ENCODE measurements at regions not wholly inside any gene's neighbourhood (a gene's known extent, or its start where the extent isn't known, plus 50 kb on each side); places are given as distances from the start of the nearest gene placed in this dataset.

GRCh38 chrX:46375831-46376230, 169.4 kb downstream of the ZNF674 start:
- TF ChIP-seq, protein P1, sequence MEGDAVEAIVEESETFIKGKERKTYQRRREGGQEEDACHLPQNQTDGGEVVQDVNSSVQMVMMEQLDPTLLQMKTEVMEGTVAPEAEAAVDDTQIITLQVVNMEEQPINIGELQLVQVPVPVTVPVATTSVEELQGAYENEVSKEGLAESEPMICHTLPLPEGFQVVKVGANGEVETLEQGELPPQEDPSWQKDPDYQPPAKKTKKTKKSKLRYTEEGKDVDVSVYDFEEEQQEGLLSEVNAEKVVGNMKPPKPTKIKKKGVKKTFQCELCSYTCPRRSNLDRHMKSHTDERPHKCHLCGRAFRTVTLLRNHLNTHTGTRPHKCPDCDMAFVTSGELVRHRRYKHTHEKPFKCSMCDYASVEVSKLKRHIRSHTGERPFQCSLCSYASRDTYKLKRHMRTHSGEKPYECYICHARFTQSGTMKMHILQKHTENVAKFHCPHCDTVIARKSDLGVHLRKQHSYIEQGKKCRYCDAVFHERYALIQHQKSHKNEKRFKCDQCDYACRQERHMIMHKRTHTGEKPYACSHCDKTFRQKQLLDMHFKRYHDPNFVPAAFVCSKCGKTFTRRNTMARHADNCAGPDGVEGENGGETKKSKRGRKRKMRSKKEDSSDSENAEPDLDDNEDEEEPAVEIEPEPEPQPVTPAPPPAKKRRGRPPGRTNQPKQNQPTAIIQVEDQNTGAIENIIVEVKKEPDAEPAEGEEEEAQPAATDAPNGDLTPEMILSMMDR (IDR thresholded peaks at IDR 0.05), result no peak
- TF ChIP-seq POLR2A (IDR thresholded peaks at IDR 0.05), result no peak
